T47D (cell line): ENCODE measurements at regions not wholly inside any gene's neighbourhood (a gene's known extent, or its start where the extent isn't known, plus 50 kb on each side); places are given as distances from the start of the nearest gene placed in this dataset.

Experiments used
- DNase-seq, 2 experiments: peaks; one replicate each; pipeline versions ENCODE4 v3.0.0 to v3.0.0-alpha.2; 2011 to 2012; ENCODE audit warnings: low read depth in 1 of 2, low spot score in 1 of 2
- JUND ChIP-seq: IDR thresholded peaks from 2 replicates; pipeline ENCODE4 v1.6.1; 2012; ENCODE audit warnings: low read depth
- in situ Hi-C: cut with HindIII; loops from 2 replicates; pipeline ENCODE4 v1.10.0; 2016; ENCODE audit warnings: low sequenced_read_pairs, low pct_unique_long_range_greater_than_20kb

DNA sequence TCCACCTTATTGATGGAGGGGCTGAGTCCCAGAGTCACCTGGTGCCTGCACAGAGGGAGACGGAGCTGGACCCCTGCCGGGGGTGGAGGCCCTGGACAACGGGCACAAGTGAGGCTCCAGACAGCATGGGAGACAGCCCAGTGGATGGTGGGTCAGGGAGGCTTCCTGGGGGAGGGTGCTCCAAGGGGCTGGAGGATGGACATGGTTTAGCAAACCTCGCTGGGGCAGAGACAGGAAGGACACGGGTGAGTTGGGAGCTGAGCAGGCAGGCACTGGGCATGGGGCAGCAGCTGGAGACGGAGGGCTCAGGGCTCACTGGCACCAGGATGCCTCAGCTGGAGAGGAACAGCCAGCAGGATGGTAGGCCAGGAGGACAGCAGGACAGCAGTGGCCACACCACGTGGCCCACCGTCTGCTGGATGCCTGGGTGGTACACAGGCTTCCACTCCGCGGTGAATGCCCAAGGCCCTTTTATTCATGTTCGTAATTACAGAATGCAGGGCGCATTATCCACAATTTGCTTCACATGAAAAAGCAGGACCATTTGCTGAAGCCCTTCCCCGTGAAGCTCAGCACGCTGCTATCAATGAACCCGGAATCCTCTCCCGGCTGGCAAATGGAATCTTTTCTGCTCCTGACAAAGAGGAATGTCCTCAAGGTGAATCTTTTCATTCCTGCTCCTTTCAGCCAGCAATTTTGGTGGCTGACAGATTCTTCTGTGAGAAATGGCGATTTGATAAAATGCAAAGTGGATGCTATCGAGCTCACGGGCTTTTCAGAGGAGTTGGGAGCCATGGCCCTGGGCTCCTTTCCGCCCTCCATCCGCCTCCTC, 138.1 kb upstream of the C14orf180 start:
- in situ Hi-C loops: no loop called here
- TF ChIP-seq JUND: no peak
- DNase-seq: no peak

DNA sequence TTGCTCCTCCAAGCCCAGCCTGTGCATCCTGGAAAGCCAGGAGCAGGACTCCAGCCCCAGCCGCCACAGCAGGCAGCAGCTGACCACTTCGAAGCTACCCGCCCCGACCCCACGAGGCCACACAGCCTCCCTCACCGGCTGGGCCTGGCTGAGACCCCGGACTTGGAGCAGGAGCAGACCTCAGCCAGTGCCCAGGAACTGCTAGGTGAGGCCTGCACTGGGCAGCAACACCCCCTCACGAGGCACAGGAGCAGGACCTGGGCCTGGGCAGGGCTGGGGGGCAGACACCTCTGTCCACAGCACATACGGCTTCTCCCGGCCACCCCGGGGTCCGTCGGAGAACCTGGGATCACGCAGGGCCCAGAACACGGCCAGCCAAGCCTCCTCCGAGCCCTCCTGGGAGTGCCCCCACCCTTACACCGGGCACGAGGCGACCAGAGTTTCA, 137.4 kb upstream of the C14orf180 start:
- DNase-seq: no peak
- in situ Hi-C loops: no loop called here
- no peak for TF ChIP-seq JUND

DNA sequence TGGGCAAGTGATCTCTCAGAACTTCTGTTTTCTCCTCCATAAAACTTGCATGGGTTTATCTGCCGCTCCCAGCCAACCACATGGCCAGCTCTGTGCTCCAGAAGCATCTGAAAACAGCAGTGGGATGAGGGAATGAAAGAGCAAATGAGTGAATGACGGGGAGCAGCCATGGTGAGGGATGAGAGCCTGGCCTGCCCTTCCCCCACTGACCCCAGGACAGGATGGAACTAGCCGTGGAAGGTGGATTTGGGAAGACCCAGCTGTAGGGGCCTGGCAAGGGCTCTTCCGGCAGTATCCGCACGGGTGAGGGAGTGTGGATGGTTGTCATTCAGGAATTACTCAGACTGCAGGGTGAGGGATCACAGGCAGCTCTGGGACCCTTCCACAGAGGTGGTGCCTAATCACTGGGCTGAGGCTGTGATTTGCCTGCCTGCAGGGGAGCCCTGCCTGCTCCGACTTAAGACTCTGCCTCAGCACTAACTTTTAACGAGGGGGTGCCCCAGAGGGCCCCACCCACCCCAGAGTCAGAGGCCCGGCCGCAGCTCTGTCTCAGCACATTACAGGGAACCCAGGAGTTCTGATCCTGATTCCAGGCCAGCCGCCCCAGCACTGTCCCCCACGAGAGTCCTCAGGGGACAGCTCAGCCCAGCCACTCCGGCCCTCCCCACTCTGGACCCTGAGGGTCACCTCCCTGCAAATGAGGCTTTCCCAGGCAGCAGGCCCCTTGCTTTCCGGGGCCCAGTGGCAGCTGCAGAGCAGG, 136.8 kb upstream of the C14orf180 start:
- in situ Hi-C loops: no loop called here
- no peak for TF ChIP-seq JUND
- no peak for DNase-seq

DNA sequence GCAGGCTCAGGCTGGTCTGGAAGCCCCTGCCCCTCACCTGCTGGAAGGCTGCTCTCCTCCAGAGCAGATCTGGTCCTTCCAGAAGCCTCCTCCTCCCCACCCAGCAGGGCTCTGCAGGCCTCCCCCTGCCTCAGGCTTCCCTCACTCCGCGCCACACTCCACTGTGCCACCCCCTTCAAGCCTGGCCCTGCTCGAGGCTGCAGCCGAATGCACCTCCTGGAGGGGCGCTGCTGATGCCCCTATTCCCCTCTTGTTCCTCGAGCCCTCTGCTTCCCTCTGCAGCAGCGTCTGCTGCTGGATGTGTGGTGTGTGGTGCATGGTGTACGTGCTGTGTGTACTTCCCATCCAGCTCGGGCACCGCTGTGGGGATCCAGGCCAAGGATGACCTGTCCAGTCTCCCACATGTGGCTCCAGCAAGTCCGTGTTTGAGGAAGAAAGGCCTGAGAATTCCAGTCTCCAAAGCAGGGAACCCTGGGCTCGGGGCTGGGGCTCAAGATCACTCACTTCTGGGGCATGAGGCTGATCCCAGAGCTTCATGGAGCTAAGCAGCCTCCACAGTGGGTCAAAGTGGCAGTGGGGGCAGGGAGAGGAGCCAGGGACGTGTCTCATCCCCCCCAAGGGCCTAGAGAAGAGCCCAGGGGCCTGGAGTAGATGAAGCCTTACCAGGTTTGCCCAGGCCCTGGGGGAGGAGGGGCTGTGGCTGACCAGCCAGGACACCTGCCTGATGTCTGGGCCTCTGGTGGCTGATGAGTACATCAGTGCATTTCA, 136.0 kb upstream of the C14orf180 start:
- no peak for DNase-seq
- TF ChIP-seq JUND: no peak
- in situ Hi-C loops: no loop called here

DNA sequence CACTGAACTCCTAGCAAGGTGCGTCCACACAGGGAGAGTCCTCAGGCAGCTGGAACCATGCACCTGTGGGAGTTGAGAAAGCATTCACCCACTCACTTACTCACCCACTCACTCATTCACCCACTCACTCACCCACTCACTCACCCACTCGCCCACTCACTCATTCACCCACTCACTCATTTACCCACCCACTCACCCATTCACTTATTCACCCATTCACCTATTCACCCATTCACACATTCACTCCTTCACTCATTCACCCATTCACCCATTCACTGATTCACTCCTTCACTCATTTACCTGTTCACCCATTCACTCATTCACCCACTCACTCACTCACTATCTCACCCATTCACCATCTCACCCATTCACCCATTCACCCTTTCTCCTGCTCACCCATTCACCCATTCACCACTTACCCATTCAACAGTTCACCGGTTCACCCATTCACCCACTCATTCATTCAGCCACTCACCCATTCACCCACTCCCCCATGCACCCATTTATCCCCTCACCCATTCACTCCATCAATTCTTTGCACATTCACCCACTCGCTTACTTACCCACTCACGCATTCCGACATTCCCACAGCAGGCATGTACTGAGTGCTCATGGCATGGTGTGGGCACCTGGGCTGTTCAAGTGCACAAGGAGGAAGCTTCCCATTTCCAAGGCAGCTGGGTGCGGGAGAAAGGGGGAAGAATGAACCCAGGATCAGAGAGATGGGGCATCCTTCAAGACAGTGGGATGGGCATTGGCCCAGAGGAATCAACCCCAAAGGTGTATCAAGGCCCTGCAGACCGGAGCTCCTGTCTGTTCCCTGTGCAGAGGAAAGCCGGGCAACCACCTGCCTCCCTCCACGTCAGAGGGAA, 135.2 kb upstream of the C14orf180 start:
- TF ChIP-seq JUND: no peak
- in situ Hi-C loops: no loop called here
- DNase-seq: no peak

DNA sequence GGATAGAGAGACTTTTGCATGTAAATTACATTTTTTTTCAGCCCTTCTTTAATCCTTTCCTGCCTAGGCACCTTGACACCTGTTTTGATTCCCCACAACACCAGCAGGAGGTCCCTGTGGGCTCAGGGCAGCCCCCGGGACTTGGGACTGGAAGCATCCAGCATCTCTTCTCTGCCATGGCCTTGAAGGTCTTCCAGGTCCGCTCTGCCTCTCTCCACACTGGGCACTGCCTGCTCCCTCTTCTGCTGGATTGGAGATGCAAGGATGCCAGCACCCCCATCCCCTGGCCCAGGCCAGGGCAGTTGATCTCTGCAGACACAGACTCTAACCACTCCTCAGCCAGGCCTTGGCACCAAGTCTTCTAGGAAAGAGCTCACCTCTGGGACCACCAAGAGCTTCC, 134.5 kb upstream of the C14orf180 start:
- DNase-seq: no peak
- TF ChIP-seq JUND: no peak
- in situ Hi-C loops: no loop called here

DNA sequence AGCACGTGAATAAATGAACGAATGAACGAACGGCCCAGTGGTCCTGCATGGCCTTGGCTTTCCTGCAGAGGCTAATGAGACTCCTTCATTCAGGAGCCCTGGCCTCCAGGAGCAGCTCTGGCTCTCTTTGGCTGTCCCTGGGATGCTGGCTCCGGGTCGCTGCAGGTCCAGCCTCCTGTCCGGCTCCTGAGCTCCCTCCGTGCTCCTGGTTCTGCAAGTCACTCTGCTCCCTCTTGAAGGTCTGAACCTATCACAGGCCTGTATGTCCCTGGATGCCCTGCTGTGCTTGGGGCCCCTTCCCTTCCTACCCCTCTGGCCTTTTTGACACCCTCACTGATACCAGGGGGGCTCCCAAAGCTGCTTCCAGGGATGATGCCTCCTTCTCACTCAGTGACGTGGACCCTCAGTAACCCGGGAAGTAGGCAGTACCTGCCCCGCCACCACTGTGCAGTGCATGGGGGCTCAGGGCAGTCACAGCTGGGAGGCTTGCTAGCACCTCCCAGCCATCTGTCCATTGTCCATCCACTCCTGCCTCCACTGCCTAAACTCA, 133.7 kb upstream of the C14orf180 start:
- no peak for TF ChIP-seq JUND
- no peak for DNase-seq
- in situ Hi-C loops: no loop called here

DNA sequence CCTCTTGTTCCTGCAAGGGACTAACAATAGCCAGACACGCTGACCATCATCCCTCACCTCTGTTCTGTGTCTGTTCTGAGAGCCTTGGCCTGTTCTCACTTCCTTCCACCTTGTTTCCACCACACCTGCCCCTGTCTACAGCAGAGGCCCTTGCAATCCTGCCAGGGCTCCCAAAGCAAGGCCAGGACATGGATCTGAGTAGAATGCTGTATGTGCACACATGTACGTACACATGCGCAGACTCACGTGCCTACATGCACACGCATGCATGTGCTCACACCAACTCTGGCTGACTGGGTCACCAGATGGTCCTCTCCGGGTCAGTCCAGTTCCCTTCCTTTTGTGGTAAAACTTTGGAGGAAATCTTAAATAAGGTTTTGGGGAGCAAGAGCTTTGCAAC, 133.0 kb upstream of the C14orf180 start:
- no peak for DNase-seq
- in situ Hi-C loops: no loop called here
- TF ChIP-seq JUND: no peak

DNA sequence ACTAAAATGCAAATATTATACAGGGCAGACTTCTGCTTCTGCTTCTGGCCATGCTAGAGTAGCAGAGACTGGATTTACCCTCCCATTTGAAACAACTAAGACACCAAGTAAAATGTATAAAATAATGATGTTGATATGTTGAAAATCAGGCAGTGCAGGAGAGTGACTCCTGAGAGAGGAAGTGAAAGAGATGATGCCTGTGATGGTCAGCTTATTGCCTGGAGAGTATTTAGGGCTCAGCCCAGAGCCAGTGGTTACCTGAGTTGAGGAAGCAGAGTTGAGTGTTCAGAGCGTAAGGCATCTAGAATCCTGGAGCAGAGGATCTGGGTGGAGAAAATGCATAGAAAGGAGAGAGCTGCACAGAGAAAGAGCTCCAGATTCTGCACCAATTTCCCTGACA, 131.8 kb upstream of the C14orf180 start:
- TF ChIP-seq JUND: no peak
- no peak for DNase-seq
- in situ Hi-C loops: no loop called here

DNA sequence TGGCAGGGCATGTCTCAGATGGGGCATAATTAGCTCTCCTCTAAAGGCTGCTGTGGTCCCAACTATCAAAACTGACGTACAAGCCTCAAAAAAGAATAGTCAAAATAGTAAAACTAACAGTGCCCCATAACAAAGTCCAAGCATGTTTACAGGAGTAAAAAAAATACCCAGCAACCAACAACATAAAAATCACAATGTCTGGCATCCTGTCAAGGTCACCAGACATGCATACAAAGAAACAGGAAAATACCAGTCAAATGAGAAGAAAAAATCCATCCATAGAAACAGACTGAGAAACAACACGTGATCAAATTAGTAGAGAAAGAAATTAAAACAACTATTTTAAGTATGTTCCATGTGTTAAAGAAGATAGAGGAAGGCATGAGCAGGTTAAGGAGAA, 131.2 kb upstream of the C14orf180 start:
- DNase-seq: no peak
- in situ Hi-C loops: no loop called here
- TF ChIP-seq JUND: no peak

DNA sequence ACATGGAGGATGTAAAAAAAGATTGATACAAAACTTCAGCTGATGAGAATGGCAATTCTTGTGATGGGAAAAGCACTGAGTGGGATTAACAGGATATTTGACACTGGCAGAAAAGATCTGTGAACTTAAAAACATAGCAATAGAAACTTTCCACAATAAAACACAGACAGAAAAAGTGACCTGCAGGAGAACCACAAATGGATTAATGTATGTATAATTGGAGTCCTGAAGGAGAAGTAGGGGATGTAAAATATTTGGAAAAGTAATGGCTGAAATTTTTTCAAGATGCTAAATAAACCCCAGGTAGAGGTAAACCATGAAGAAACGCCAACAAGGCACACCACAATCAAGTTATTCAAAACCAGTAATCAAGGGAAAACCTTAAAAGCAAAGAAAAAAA, 130.8 kb upstream of the C14orf180 start:
- no peak for TF ChIP-seq JUND
- DNase-seq: no peak
- in situ Hi-C loops: no loop called here
